ENCODE measurements at regions not wholly inside any gene's neighbourhood (a gene's known extent, or its start where the extent isn't known, plus 50 kb on each side); places are given as distances from the start of the nearest gene placed in this dataset.

DNA sequence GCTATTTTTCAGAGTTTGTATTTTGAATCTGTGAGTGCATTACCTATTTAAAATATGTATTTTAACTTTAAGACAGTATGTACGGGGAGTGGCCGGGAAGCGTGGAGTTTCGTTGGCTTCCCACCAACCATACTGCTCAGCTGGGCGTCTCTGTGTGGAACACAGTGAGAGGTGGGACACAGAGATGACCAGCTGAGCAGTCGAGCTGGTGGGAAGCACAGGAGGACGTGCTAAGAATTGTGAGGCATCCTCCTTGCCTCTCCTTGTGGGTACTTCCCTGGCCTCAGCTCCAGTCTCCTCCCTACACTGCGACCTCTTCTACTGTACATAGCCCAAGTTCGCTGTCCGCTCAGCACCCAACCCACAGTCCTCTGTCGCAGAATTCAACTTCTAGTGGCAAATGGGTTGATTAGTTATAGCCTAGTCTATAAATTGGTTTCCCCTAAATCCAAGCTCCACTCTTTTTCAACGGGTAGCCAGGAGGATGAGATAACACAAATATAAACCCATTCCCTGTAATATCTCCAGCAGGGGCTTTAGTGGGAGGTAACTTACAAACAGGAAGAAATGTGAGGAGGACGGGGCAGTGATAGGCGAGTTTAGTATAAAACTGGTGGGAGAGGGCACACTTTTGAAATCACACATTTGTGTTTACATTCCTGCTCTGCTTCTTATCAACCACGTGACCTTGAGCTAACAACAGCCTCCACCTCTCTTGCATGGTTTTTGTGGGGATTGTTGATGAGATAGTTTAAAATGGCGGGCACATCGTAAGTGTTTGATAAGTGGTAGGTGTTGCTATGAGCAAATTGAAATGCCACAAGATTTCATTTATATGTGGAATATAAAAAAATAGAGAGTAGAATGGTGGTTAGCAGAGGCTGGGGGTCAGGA is 211.9 kb upstream of the HS3ST3A1 start:
- no peak overlapping the region for H3K4me3 Mint-ChIP-seq
- 94% methylated on average over 6 of the region's 17 CpGs for WGBS (ENCODE audit: insufficient coverage)
- Histone ChIP-seq H3K79me2 (ENCODE audit: control insufficient read depth, insufficient read depth, low read length) (no peaks in the 10 kb centered on the region), H2AFZ (ENCODE audit: insufficient read depth, low read depth, low read length, poor library complexity, severe bottlenecking) (no peak overlapping the region), H3K4me3 (ENCODE audit: control extremely low read depth in 1 of 5, extremely low read depth in 1 of 5, insufficient read depth in 1 of 5, low read depth in 2 of 5, low read length in 4 of 5) (no peak overlapping the region), H3K9ac (ENCODE audit: low read length) (no peak overlapping the region), H3K27ac (ENCODE audit: low read length in 2 of 2) (no peak overlapping the region), H3K4me1 (ENCODE audit: control insufficient read depth in 2 of 2, insufficient read depth in 2 of 2, low read length in 2 of 2) (no peaks in the 10 kb centered on the region), H3K9me3 (ENCODE audit: control extremely low read depth in 1 of 3, control insufficient read depth in 2 of 3, insufficient read depth in 1 of 3, low read length in 2 of 3) (no peaks in the 10 kb centered on the region), H3K4me2 (replicated peaks; ENCODE audit: low read depth, low read length, poor library complexity, severe bottlenecking) (no peak overlapping the region), H3K27me3 (replicated peaks in 1 of 4; ENCODE audit: control extremely low read depth in 1 of 4, control insufficient read depth in 3 of 4, insufficient read depth in 4 of 4, low read length in 3 of 4) (no peaks in the 10 kb centered on the region), H4K20me1 (ENCODE audit: control insufficient read depth, insufficient read depth, low read length, poor library complexity, severe bottlenecking) (no peaks in the 10 kb centered on the region), H3K36me3 (replicated peaks in 1 of 2; ENCODE audit: control extremely low read depth in 1 of 2, control insufficient read depth in 1 of 2, extremely low read depth in 1 of 2, insufficient read depth in 2 of 2, low read length in 1 of 2) (no peaks in the 10 kb centered on the region)
- no peak for DNase-seq
- no peak overlapping the region for H3K27ac Mint-ChIP-seq
- H3K4me1 Mint-ChIP-seq, result no peaks in the 10 kb centered on the region
- intact Hi-C loops (cut with micrococcal nuclease), result no loop called here
- no peak for ATAC-seq (ENCODE audit: low read depth)
- H3K27me3 Mint-ChIP-seq, result no peaks in the 10 kb centered on the region
- CTCF ChIA-PET, result no interaction called here
- POLR2A ChIA-PET, result no interaction called here
- no peaks in the 10 kb centered on the region for H3K9me3 Mint-ChIP-seq (ENCODE audit: insufficient read depth)
- TF ChIP-seq EZH2 (IDR thresholded peaks at IDR 0.05; ENCODE audit: borderline replicate concordance, insufficient read depth, low read depth, low read length, poor library complexity, severe bottlenecking), result no peak
- TF ChIP-seq, protein P1, sequence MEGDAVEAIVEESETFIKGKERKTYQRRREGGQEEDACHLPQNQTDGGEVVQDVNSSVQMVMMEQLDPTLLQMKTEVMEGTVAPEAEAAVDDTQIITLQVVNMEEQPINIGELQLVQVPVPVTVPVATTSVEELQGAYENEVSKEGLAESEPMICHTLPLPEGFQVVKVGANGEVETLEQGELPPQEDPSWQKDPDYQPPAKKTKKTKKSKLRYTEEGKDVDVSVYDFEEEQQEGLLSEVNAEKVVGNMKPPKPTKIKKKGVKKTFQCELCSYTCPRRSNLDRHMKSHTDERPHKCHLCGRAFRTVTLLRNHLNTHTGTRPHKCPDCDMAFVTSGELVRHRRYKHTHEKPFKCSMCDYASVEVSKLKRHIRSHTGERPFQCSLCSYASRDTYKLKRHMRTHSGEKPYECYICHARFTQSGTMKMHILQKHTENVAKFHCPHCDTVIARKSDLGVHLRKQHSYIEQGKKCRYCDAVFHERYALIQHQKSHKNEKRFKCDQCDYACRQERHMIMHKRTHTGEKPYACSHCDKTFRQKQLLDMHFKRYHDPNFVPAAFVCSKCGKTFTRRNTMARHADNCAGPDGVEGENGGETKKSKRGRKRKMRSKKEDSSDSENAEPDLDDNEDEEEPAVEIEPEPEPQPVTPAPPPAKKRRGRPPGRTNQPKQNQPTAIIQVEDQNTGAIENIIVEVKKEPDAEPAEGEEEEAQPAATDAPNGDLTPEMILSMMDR (IDR thresholded peaks at IDR 0.05), result no peak

DNA sequence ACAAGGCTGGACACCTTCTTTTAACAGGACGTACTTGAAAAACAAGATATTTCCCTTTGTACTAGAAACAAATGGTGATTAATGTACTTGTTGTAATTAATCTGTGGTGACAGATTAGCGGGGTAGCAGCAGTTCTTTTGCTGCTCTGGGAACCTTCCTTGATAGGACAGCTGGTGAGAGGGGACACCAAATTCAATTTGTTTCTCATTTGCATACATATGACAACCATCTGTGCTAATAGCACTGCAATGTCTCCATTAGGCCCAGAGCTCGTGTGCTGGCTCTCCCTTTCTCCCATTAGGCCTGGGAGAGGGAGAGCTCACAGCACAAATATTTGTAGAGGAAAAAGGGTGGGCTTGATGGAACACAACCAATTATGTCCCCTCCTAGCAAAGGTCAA is 221.0 kb upstream of the HS3ST3A1 start:
- peaks cover 0 to 3% (median 0%) of the 10 kb centered on the region in 3 donors for H3K9me3 ChIP-seq (ENCODE audit: control extremely low read depth in 1 of 3, control insufficient read depth in 2 of 3, insufficient read depth in 1 of 3, low read length in 2 of 3)
- H3K4me1 Mint-ChIP-seq, result no peaks in the 10 kb centered on the region
- H3K4me1 ChIP-seq (ENCODE audit: control insufficient read depth in 2 of 2, insufficient read depth in 2 of 2, low read length in 2 of 2), result no peaks in the 10 kb centered on the region
- no peak overlapping the region for H2AFZ ChIP-seq (ENCODE audit: insufficient read depth, low read depth, low read length, poor library complexity, severe bottlenecking)
- no peak for TF ChIP-seq EZH2 (IDR thresholded peaks at IDR 0.05; ENCODE audit: borderline replicate concordance, insufficient read depth, low read depth, low read length, poor library complexity, severe bottlenecking)
- TF ChIP-seq, protein P1 (IDR thresholded peaks at IDR 0.05), result no peak
- CTCF ChIA-PET, result no interaction called here
- H3K4me3 Mint-ChIP-seq, result no peak overlapping the region
- no peak overlapping the region for H3K27ac Mint-ChIP-seq
- WGBS (ENCODE audit: insufficient coverage), result 100% methylated on average over 1 of the region's 3 CpGs
- no peaks in the 10 kb centered on the region for H4K20me1 ChIP-seq (ENCODE audit: control insufficient read depth, insufficient read depth, low read length, poor library complexity, severe bottlenecking)
- POLR2A ChIA-PET, result no interaction called here
- H3K27me3 ChIP-seq (replicated peaks in 1 of 4; ENCODE audit: control extremely low read depth in 1 of 4, control insufficient read depth in 3 of 4, insufficient read depth in 4 of 4, low read length in 3 of 4), result no peaks in the 10 kb centered on the region
- no peaks in the 10 kb centered on the region for H3K36me3 ChIP-seq (replicated peaks in 1 of 2; ENCODE audit: control extremely low read depth in 1 of 2, control insufficient read depth in 1 of 2, extremely low read depth in 1 of 2, insufficient read depth in 2 of 2, low read length in 1 of 2)
- H3K27ac ChIP-seq (ENCODE audit: low read length in 2 of 2), result no peak overlapping the region
- ATAC-seq (ENCODE audit: low read depth) (no peak), DNase-seq (no peak)
- peaks cover 3% of the 10 kb centered on the region for H3K9me3 Mint-ChIP-seq (ENCODE audit: insufficient read depth)
- intact Hi-C loops (cut with micrococcal nuclease), result no loop called here
- H3K79me2 ChIP-seq (ENCODE audit: control insufficient read depth, insufficient read depth, low read length), result no peaks in the 10 kb centered on the region
- H3K9ac ChIP-seq (ENCODE audit: low read length), result no peak overlapping the region
- no peak overlapping the region for H3K4me3 ChIP-seq (ENCODE audit: control extremely low read depth in 1 of 5, extremely low read depth in 1 of 5, insufficient read depth in 1 of 5, low read depth in 2 of 5, low read length in 4 of 5)
- H3K4me2 ChIP-seq (replicated peaks; ENCODE audit: low read depth, low read length, poor library complexity, severe bottlenecking), result no peak overlapping the region
- H3K27me3 Mint-ChIP-seq, result no peaks in the 10 kb centered on the region

Data from B cell (primary cell).